Mesendoderm (in vitro differentiated cells): ENCODE measurements at regions not wholly inside any gene's neighbourhood (a gene's known extent, or its start where the extent isn't known, plus 50 kb on each side); places are given as distances from the start of the nearest gene placed in this dataset.
"Not testable (repeated sequence)": the region's sequence is repeated elsewhere in the genome, so short reads cannot be mapped to it uniquely, and the experiment has no call there.

Experiments used
- DNase-seq: peaks from one replicate; pipeline ENCODE4 v3.0.0; 2013
- H2AK5ac ChIP-seq: 2 replicates; pipeline ENCODE4 v1.6.1; 2013; ENCODE audit warnings: low read length, inconsistent platforms
- H2BK120ac ChIP-seq: 2 replicates; pipeline ENCODE4 v1.6.1; 2013; ENCODE audit warnings: low read depth, mild to moderate bottlenecking, low read length, moderate library complexity, mixed read lengths
- H2BK15ac ChIP-seq: replicated peaks from 2 replicates; pipeline ENCODE4 v1.6.1; 2013; ENCODE audit warnings: low read depth, mild to moderate bottlenecking, moderate library complexity
- H2BK5ac ChIP-seq: 2 replicates; pipeline ENCODE4 v1.6.1; 2013; ENCODE audit warnings: low read length, inconsistent platforms
- H3K18ac ChIP-seq: 2 replicates; pipeline ENCODE4 v1.6.1; 2013; ENCODE audit warnings: mild to moderate bottlenecking, low read length, mixed read lengths
- H3K23ac ChIP-seq: one replicate; pipeline ENCODE4 v1.6.1; 2013; ENCODE audit warnings: low read length
- H3K27ac ChIP-seq: 2 replicates; pipeline ENCODE4 v1.5.1; 2013; ENCODE audit warnings: low read depth, mild to moderate bottlenecking, inconsistent platforms, low read length, moderate library complexity
- H3K27me3 ChIP-seq: 2 replicates; pipeline ENCODE4 v1.6.1; 2013; ENCODE audit warnings: low read length, control low read depth, mild to moderate bottlenecking, inconsistent platforms; ENCODE audit not compliant: insufficient read depth, poor library complexity
- H3K36me3 ChIP-seq: 2 replicates; pipeline ENCODE4 v1.6.1; 2013; ENCODE audit warnings: low read length, inconsistent platforms; ENCODE audit not compliant: control insufficient read depth, insufficient read depth
- H3K4ac ChIP-seq: one replicate; pipeline ENCODE4 v1.6.1; 2013; ENCODE audit warnings: low read depth, mild to moderate bottlenecking, low read length, moderate library complexity
- H3K4me1 ChIP-seq: 2 replicates; pipeline ENCODE4 v1.6.1; 2013; ENCODE audit warnings: low read depth, low read length, inconsistent platforms; ENCODE audit not compliant: control insufficient read depth
- H3K4me2 ChIP-seq: 2 replicates; pipeline ENCODE4 v1.6.1; 2013; ENCODE audit warnings: low read length
- H3K4me3 ChIP-seq: 2 replicates; pipeline ENCODE4 v1.5.1; 2013; ENCODE audit warnings: mild to moderate bottlenecking, low read length
- H3K56ac ChIP-seq: one replicate; pipeline ENCODE4 v1.6.1; 2013; ENCODE audit warnings: low read length
- H3K79me1 ChIP-seq: 2 replicates; pipeline ENCODE4 v1.6.1; 2013; ENCODE audit warnings: low read length, inconsistent platforms
- H3K79me2 ChIP-seq: 2 replicates; pipeline ENCODE4 v1.6.1; 2013; ENCODE audit warnings: mild to moderate bottlenecking, low read length; ENCODE audit not compliant: control insufficient read depth, insufficient read depth
- H3K9ac ChIP-seq: 2 replicates; pipeline ENCODE4 v1.6.1; 2013; ENCODE audit warnings: low read length, inconsistent platforms
- H4K5ac ChIP-seq: one replicate; pipeline ENCODE4 v1.6.1; 2013; ENCODE audit warnings: low read length
- H4K8ac ChIP-seq: one replicate; pipeline ENCODE4 v1.6.1; 2013; ENCODE audit warnings: low read depth, mild to moderate bottlenecking, control low read depth, low read length, moderate library complexity
- WGBS: extraction: QIAGEN DNeasy Blood & Tissue Kit; methylation state at CpG from one replicate; pipeline ENCODE4 v1.1.7; 2013; ENCODE audit warnings: low lambda C conversion rate, missing lambda C conversion rate; ENCODE audit not compliant: insufficient coverage; ENCODE audit errors: extremely low coverage; 5-methylcytosine and 5-hydroxymethylcytosine counted together

DNA sequence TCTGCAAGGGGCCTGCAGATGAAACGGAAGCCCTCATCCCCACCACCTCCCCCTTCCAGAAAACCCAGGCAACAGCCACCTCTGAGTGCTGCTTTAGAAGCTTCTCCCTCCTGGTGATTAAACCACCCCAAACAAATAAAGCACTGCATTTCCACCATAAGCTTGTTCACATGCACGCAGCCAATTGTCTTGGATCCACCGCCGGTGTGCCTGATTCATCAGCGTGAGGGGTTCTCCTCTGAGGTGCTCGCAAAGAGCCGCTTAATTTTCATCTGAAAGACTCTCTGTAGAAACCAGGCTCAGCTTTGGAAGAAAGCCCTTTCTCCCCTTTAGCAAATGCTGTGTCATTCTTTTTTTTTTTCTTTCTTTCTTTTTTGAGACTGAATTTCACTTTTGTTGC is 155.2 kb upstream of the EEF2KMT start:
- no CpG with 5 or more reads among the region's 7 CpGs for WGBS
- no peak overlapping the region for H2BK5ac ChIP-seq
- H3K79me1 ChIP-seq: no peaks in the 10 kb centered on the region
- DNase-seq: no peak
- H3K9ac ChIP-seq: no peak overlapping the region
- H3K23ac ChIP-seq: no peak overlapping the region
- H2AK5ac ChIP-seq: no peak overlapping the region
- no peak overlapping the region for H3K27ac ChIP-seq
- no peak overlapping the region for H3K4me3 ChIP-seq
- no peaks in the 10 kb centered on the region for H3K4me1 ChIP-seq
- H3K27me3 ChIP-seq: no peaks in the 10 kb centered on the region
- no peak overlapping the region for H3K4ac ChIP-seq
- H3K18ac ChIP-seq: no peak overlapping the region
- no peak overlapping the region for H4K8ac ChIP-seq
- no peak overlapping the region for H2BK15ac ChIP-seq
- H2BK120ac ChIP-seq: no peak overlapping the region
- no peak overlapping the region for H3K4me2 ChIP-seq
- H3K36me3 ChIP-seq: no peaks in the 10 kb centered on the region
- H3K56ac ChIP-seq: no peak overlapping the region
- H4K5ac ChIP-seq: no peak overlapping the region
- no peaks in the 10 kb centered on the region for H3K79me2 ChIP-seq

DNA sequence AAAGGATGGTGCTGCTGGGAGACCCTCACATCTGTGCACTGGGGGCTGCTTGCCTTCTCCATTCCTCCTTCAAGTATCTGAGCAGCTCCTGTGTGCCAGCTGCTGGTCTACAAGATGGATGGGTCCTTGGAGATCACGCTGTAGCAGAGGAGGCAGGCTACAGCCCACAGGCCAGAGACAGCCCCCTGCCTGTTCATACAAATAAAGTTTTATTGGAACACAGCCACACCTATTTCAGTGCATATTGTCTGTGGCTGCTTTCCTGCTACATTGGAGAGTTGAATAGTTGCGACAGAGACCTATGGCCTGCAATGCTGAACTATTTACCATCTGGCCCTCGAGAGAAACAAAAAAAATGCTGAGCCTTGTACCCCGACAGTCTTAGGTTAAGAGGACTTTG is 149.8 kb upstream of the EEF2KMT start:
- not testable (repeated sequence) for H3K4me3 ChIP-seq, H3K4me2 ChIP-seq, H2BK15ac ChIP-seq, H4K5ac ChIP-seq, H3K36me3 ChIP-seq, H3K4me1 ChIP-seq, H3K18ac ChIP-seq, H4K8ac ChIP-seq, DNase-seq, H3K56ac ChIP-seq, H3K9ac ChIP-seq, H3K23ac ChIP-seq, H3K79me2 ChIP-seq, H2BK5ac ChIP-seq, H3K79me1 ChIP-seq, H3K27me3 ChIP-seq, H2BK120ac ChIP-seq, H3K27ac ChIP-seq, H2AK5ac ChIP-seq, H3K4ac ChIP-seq
- no CpG with 5 or more reads among the region's 4 CpGs for WGBS

DNA sequence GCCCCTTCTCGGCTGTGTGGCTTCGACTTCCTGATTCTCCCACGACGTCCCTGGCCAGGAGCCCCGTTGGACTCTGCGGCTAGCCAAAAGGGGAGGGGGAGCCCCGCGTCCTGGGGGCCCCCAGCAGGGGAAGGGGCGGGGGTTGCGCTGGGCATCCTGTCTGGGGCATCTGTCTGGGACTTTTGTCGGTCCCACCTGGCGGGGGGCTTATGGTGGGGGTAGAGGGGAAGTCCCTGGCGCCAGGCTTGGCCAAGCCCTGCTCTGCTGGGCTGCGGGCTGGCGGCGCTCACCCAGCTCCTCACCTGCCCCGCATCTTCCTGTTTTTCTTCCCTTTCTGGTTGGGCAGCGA is 142.7 kb upstream of the EEF2KMT start:
- H3K27ac ChIP-seq, H3K36me3 ChIP-seq, H2BK15ac ChIP-seq, H3K4ac ChIP-seq, H3K4me3 ChIP-seq, H3K4me1 ChIP-seq, H4K5ac ChIP-seq, DNase-seq, H3K4me2 ChIP-seq, H3K18ac ChIP-seq, H3K23ac ChIP-seq, H3K9ac ChIP-seq, H3K79me2 ChIP-seq, H4K8ac ChIP-seq, H3K56ac ChIP-seq, H2AK5ac ChIP-seq, H2BK5ac ChIP-seq, H3K79me1 ChIP-seq, H3K27me3 ChIP-seq, H2BK120ac ChIP-seq: not testable (repeated sequence)
- WGBS: no CpG with 5 or more reads among the region's 18 CpGs

DNA sequence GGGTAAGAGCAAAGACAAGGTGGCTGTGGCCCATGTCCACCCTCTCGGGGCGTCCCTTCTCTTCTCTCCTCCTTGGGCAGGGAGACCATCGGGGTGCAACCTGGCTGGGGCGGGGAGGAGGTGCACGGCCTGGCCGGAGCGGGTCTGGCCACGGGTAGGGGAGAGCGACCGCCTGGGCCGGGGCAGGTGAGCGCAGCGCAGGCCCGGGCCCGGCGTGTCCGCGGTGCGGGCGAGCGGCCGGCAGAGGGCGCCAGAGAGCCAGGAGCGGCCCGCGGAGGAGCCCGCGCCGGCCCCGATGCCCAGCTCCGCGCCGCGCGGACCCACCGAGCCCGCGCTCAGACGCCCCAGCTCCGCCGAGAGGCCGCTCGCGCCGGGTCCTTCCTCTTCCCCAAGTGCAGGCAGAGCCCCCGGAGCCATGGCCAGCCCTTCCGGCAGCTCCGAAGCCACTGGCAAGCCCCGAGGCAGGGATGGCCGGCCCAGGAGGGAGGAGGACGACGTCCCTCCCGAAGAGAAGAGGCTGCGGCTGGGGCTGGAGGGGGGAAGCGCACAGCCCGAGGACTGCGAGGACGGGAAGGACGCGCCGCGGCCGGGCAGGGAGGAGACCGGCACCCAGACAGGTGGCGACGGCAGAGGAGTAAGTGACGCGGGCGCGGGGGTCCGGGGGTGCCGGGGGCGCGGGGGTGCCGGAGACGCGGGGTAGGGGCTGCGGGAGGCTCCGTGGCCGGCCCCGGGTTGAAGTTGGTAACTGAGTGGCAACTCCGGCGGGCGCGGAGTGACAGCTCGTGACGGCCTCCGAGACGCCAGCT is 142.1 kb upstream of the EEF2KMT start:
- not testable (repeated sequence) for H3K79me1 ChIP-seq, H2BK15ac ChIP-seq, H3K18ac ChIP-seq, H3K4me2 ChIP-seq, H3K56ac ChIP-seq, H3K9ac ChIP-seq, H3K36me3 ChIP-seq, H3K4ac ChIP-seq, H2AK5ac ChIP-seq, H2BK120ac ChIP-seq, H3K23ac ChIP-seq, H3K79me2 ChIP-seq, H4K5ac ChIP-seq, H3K27me3 ChIP-seq, H3K4me3 ChIP-seq, H3K27ac ChIP-seq, H2BK5ac ChIP-seq, H3K4me1 ChIP-seq, H4K8ac ChIP-seq
- peak; percentile 23 for DNase-seq
- no CpG with 5 or more reads among the region's 89 CpGs for WGBS

DNA sequence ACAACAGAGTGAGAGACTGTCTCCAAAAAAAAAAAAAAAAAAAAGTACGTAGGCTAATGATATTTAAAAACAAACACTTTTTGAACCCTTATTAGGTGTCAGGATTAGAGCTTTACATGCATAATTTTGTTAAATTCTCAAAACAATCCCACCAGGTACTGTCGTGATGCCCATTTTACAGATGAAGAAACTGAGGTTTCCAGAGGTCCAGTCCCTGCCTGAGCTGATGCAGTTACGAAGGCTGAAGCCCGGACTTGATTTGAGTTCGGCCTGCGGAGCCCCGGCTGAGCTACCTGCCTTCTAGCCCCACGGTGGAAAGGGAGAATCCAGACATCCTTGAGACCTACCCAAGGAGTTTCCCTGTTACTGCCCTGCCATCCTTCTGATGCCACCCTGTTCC is 137.5 kb upstream of the EEF2KMT start:
- Histone ChIP-seq H3K23ac (no peak overlapping the region), H2BK15ac (no peak overlapping the region), H3K36me3 (no peaks in the 10 kb centered on the region), H3K9ac (no peak overlapping the region), H3K4me2 (no peak overlapping the region), H3K79me2 (no peaks in the 10 kb centered on the region), H3K27ac (no peak overlapping the region), H3K27me3 (no peaks in the 10 kb centered on the region), H2BK5ac (no peak overlapping the region), H4K8ac (no peak overlapping the region), H2AK5ac (no peak overlapping the region), H3K4me1 (no peaks in the 10 kb centered on the region), H3K79me1 (no peaks in the 10 kb centered on the region), H3K18ac (no peak overlapping the region), H3K56ac (no peak overlapping the region), H3K4ac (no peak overlapping the region), H3K4me3 (no peak overlapping the region), H2BK120ac (no peak overlapping the region), H4K5ac (no peak overlapping the region)
- WGBS: no CpG with 5 or more reads among the region's 8 CpGs
- no peak for DNase-seq
